GM12878 (cell line): ENCODE measurements at regions not wholly inside any gene's neighbourhood (a gene's known extent, or its start where the extent isn't known, plus 50 kb on each side); places are given as distances from the start of the nearest gene placed in this dataset.

Experiments
- BCL11A ChIP-seq: IDR thresholded peaks from 2 replicates; pipeline ENCODE4 v1.6.1; 2011; ENCODE audit warnings: low read depth, low read length
- CBFB ChIP-seq: IDR thresholded peaks from 2 replicates; pipeline ENCODE4 v1.6.1; 2016; ENCODE audit warnings: antibody characterized with exemption, low read depth
- EP300 ChIP-seq, 2 experiments: fragments of 150-350 bp in 1 of 2; IDR thresholded peaks; 2 replicates each; pipeline ENCODE4 v1.6.1; 2011 to 2012; ENCODE audit warnings: low read depth in 2 of 2, low read length in 2 of 2, borderline replicate concordance in 1 of 2, improper control_type of control experiment in 1 of 2, inconsistent platforms in 1 of 2; ENCODE audit not compliant: control insufficient read depth in 1 of 2
- EZH2 ChIP-seq: IDR thresholded peaks from 2 replicates; pipeline ENCODE4 v1.6.1; 2012; ENCODE audit warnings: low read depth, mild to moderate bottlenecking, control low read depth, inconsistent platforms, low read length, borderline replicate concordance; ENCODE audit not compliant: control insufficient read depth
- FOXM1 ChIP-seq: IDR thresholded peaks from 2 replicates; pipeline ENCODE4 v1.6.1; 2012; ENCODE audit warnings: low read depth, mild to moderate bottlenecking, inconsistent platforms, low read length, moderate library complexity
- HDAC2 ChIP-seq: fragments of 200-600 bp; sonication (generic); IDR thresholded peaks from 2 replicates; pipeline ENCODE4 v1.6.1; 2017
- MTA3 ChIP-seq: IDR thresholded peaks from 2 replicates; pipeline ENCODE4 v1.6.1; 2012; ENCODE audit warnings: low read length, inconsistent platforms, borderline replicate concordance
- MXI1 ChIP-seq: fragments of 150-350 bp; IDR thresholded peaks from 2 replicates; pipeline ENCODE4 v1.6.1; 2011; ENCODE audit warnings: low read depth, mild to moderate bottlenecking, inconsistent platforms, low read length, improper control_type of control experiment
- MYB ChIP-seq: fragments of 150-350 bp; IDR thresholded peaks from 2 replicates; pipeline ENCODE4 v1.6.1; 2014; ENCODE audit warnings: mild to moderate bottlenecking, low read depth, low read length, borderline replicate concordance
- MYC ChIP-seq: IDR thresholded peaks from 2 replicates; pipeline ENCODE4 v1.6.1; 2011; ENCODE audit warnings: mild to moderate bottlenecking, low read length, moderate library complexity, inconsistent platforms; ENCODE audit not compliant: insufficient read depth, insufficient replicate concordance, insufficient read length, severe bottlenecking
- POLR2AphosphoS5 ChIP-seq: IDR thresholded peaks from 2 replicates; pipeline ENCODE4 v1.6.1; 2011; ENCODE audit warnings: mild to moderate bottlenecking, low read length, inconsistent platforms
- SREBF1 ChIP-seq: IDR thresholded peaks from 2 replicates; pipeline ENCODE4 v1.6.1; 2012; ENCODE audit warnings: mild to moderate bottlenecking, low read length
- SRF ChIP-seq, 2 experiments: IDR thresholded peaks; 2 replicates each; pipeline ENCODE4 v1.6.1; 2011; ENCODE audit warnings: low read depth in 2 of 2, low read length in 2 of 2, mild to moderate bottlenecking in 1 of 2, moderate library complexity in 1 of 2
- TBL1XR1 ChIP-seq: IDR thresholded peaks from 2 replicates; pipeline ENCODE4 v1.6.1; 2012; ENCODE audit warnings: low read depth, low read length, improper control_type of control experiment
- TCF3 ChIP-seq: IDR thresholded peaks from 2 replicates; pipeline ENCODE4 v1.6.1; 2012; ENCODE audit warnings: low read depth, mild to moderate bottlenecking, low read length, borderline replicate concordance; ENCODE audit not compliant: insufficient read depth
- WRNIP1 ChIP-seq: IDR thresholded peaks from 2 replicates; pipeline ENCODE4 v1.6.1; 2011; ENCODE audit warnings: low read depth, low read length, improper control_type of control experiment, borderline replicate concordance
- ZNF384 ChIP-seq: IDR thresholded peaks from 2 replicates; pipeline ENCODE4 v1.6.1; 2012; ENCODE audit warnings: low read depth, mild to moderate bottlenecking, low read length, improper control_type of control experiment, borderline replicate concordance
- TF ChIP-seq, protein P1 (sequence below): fragments of 450-650 bp; IDR thresholded peaks from 2 replicates; pipeline ENCODE4 v1.6.1; 2017; ENCODE audit warnings: low read depth, mild to moderate bottlenecking, moderate library complexity
- TF ChIP-seq, protein P2 (sequence below): IDR thresholded peaks from 2 replicates; pipeline ENCODE4 v1.6.1; 2012; ENCODE audit warnings: low read depth, low read length, improper control_type of control experiment
- TF ChIP-seq, protein P3 (sequence below): fragments of 450-650 bp; conservative IDR thresholded peaks from 2 replicates; pipeline ENCODE4 v1.6.1; 2017; ENCODE audit warnings: mild to moderate bottlenecking, moderate library complexity
- TF ChIP-seq, protein P4 (sequence below): fragments of 450-650 bp; IDR thresholded peaks from 2 replicates; pipeline ENCODE4 v1.6.1; 2016; ENCODE audit warnings: mild to moderate bottlenecking

DNA sequence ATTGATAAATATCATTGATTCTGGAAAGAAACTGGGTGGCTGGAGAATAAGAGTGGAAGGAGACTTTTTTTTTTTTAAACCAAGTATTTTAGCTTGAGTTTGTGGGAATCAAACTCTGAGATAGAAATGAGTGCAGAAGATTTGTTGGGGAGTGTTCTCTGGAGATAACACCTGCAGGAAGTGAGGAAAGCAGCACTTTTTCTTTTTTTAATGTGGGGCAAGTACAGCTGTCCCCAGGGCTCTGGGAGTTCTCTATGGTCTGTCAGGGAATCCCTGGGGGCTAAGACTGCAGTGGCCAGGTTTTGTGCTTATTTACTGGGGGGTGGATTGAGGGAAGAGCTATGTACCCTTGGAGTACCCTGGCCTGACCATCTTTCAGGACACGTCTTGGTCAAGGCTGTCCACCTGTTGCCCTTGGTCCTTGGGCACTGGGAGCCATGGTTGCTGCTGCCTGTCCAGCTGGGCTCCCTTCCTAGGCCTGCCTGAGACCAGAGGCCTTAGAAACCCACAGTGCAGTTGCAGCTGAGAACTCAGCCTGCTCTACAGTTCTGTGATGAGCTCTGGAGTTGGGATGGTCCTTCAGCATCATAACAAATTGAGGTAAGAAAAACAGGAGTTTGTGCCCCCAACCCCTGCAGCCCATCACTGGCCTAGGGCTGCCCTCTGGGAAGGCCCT is 85.8 kb downstream of the PHAX start (continued):
- TF ChIP-seq SREBF1 (no peak), MYC (no peak), POLR2AphosphoS5 (no peak), MTA3 (no peak), BCL11A (no peak), TCF3 (0 out of 2 replicates have a peak, but pooled peaks have one; percentile 12), HDAC2 (no peak), EZH2 (no peak), CBFB (no peak), SRF (IDR thresholded peaks at IDR 0.05; ENCODE audit: low read depth in 2 of 2, low read length in 2 of 2) (no peak), MXI1 (no peak), EP300 (IDR thresholded peaks at IDR 0.05; ENCODE audit: borderline replicate concordance in 1 of 2, control insufficient read depth in 1 of 2, low read depth in 2 of 2, low read length in 2 of 2) (peak in 1 of 2 experiments; percentile 32; a peak in 1 of 4 replicates), WRNIP1 (no peak), ZNF384 (peak; percentile 66; the same call in 1 of the 2 replicates), MYB (no peak), FOXM1 (no peak), TBL1XR1 (no peak)
- TF ChIP-seq, protein P1, sequence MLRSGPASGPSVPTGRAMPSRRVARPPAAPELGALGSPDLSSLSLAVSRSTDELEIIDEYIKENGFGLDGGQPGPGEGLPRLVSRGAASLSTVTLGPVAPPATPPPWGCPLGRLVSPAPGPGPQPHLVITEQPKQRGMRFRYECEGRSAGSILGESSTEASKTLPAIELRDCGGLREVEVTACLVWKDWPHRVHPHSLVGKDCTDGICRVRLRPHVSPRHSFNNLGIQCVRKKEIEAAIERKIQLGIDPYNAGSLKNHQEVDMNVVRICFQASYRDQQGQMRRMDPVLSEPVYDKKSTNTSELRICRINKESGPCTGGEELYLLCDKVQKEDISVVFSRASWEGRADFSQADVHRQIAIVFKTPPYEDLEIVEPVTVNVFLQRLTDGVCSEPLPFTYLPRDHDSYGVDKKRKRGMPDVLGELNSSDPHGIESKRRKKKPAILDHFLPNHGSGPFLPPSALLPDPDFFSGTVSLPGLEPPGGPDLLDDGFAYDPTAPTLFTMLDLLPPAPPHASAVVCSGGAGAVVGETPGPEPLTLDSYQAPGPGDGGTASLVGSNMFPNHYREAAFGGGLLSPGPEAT, result no peak
- TF ChIP-seq, protein P2, sequence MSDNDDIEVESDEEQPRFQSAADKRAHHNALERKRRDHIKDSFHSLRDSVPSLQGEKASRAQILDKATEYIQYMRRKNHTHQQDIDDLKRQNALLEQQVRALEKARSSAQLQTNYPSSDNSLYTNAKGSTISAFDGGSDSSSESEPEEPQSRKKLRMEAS, result no peak
- TF ChIP-seq, protein P3, sequence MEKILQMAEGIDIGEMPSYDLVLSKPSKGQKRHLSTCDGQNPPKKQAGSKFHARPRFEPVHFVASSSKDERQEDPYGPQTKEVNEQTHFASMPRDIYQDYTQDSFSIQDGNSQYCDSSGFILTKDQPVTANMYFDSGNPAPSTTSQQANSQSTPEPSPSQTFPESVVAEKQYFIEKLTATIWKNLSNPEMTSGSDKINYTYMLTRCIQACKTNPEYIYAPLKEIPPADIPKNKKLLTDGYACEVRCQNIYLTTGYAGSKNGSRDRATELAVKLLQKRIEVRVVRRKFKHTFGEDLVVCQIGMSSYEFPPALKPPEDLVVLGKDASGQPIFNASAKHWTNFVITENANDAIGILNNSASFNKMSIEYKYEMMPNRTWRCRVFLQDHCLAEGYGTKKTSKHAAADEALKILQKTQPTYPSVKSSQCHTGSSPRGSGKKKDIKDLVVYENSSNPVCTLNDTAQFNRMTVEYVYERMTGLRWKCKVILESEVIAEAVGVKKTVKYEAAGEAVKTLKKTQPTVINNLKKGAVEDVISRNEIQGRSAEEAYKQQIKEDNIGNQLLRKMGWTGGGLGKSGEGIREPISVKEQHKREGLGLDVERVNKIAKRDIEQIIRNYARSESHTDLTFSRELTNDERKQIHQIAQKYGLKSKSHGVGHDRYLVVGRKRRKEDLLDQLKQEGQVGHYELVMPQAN, result no peak
- TF ChIP-seq, protein P4, sequence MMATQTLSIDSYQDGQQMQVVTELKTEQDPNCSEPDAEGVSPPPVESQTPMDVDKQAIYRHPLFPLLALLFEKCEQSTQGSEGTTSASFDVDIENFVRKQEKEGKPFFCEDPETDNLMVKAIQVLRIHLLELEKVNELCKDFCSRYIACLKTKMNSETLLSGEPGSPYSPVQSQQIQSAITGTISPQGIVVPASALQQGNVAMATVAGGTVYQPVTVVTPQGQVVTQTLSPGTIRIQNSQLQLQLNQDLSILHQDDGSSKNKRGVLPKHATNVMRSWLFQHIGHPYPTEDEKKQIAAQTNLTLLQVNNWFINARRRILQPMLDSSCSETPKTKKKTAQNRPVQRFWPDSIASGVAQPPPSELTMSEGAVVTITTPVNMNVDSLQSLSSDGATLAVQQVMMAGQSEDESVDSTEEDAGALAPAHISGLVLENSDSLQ, result no peak
